Loucy (cell line): ENCODE measurements at regions not wholly inside any gene's neighbourhood (a gene's known extent, or its start where the extent isn't known, plus 50 kb on each side); places are given as distances from the start of the nearest gene placed in this dataset.

Experiments
- H2AFZ ChIP-seq: fragments of 200-600 bp; sonication (generic); 2 replicates; pipeline ENCODE4 v1.6.0; 2016; ENCODE audit warnings: antibody characterized with exemption, mild to moderate bottlenecking, low read length, moderate library complexity
- H3F3A ChIP-seq: fragments of 200-600 bp; 2 replicates; pipeline ENCODE4 v1.6.0; 2016; ENCODE audit warnings: antibody characterized with exemption, low read depth, mild to moderate bottlenecking
- H3K27me3 ChIP-seq: fragments of 200-600 bp; sonication (generic); 2 replicates; pipeline ENCODE4 v1.6.1; 2014; ENCODE audit warnings: low read length, mild to moderate bottlenecking; ENCODE audit not compliant: insufficient read depth, poor library complexity, severe bottlenecking
- H3K36me3 ChIP-seq: fragments of 200-600 bp; sonication (generic); 2 replicates; pipeline ENCODE4 v1.6.1; 2016; ENCODE audit warnings: low read length; ENCODE audit not compliant: insufficient read depth
- H3K4me1 ChIP-seq: fragments of 200-600 bp; sonication (generic); 2 replicates; pipeline ENCODE4 v1.5.1; 2014; ENCODE audit warnings: low read length, mild to moderate bottlenecking; ENCODE audit not compliant: insufficient read depth, poor library complexity, severe bottlenecking
- H3K4me2 ChIP-seq: fragments of 200-600 bp; sonication (generic); 2 replicates; pipeline ENCODE4 v1.6.0; 2014; ENCODE audit warnings: antibody characterized with exemption, low read length, low read depth, mild to moderate bottlenecking; ENCODE audit not compliant: poor library complexity, severe bottlenecking
- H3K4me3 ChIP-seq: fragments of 200-600 bp; sonication (generic); 2 replicates; pipeline ENCODE4 v1.5.1; 2014; ENCODE audit warnings: low read length, mild to moderate bottlenecking, mixed read lengths; ENCODE audit not compliant: poor library complexity, severe bottlenecking
- H3K79me2 ChIP-seq: fragments of 200-600 bp; sonication (generic); 2 replicates; pipeline ENCODE4 v1.6.1; 2014; ENCODE audit warnings: low read length; ENCODE audit not compliant: insufficient read depth
- H3K9ac ChIP-seq: fragments of 200-600 bp; sonication (generic); 2 replicates; pipeline ENCODE4 v1.6.0; 2014; ENCODE audit warnings: mild to moderate bottlenecking, low read depth, low read length, moderate library complexity; ENCODE audit not compliant: poor library complexity, severe bottlenecking
- H3K9me2 ChIP-seq: fragments of 200-600 bp; sonication (generic); replicated peaks from 2 replicates; pipeline ENCODE4 v1.6.1; 2016; ENCODE audit warnings: low read depth, low read length, mixed read lengths
- H3K9me3 ChIP-seq: fragments of 200-600 bp; sonication (generic); 2 replicates; pipeline ENCODE4 v1.6.1; 2014; ENCODE audit warnings: mild to moderate bottlenecking, antibody characterized with exemption, low read length, low read depth; ENCODE audit not compliant: insufficient read depth
- H4K20me1 ChIP-seq: fragments of 200-600 bp; sonication (generic); 2 replicates; pipeline ENCODE4 v1.6.0; 2014; ENCODE audit warnings: antibody characterized with exemption, low read length, mild to moderate bottlenecking; ENCODE audit not compliant: insufficient read depth, poor library complexity, severe bottlenecking
- CTCF ChIP-seq: fragments of 200-600 bp; sonication (generic); conservative IDR thresholded peaks from 2 replicates; pipeline ENCODE4 v1.5.1; 2014; ENCODE audit warnings: mild to moderate bottlenecking, antibody characterized with exemption, low read length
- EZH2phosphoT487 ChIP-seq: fragments of 200-600 bp; IDR thresholded peaks from 2 replicates; pipeline ENCODE4 v1.6.1; 2018; ENCODE audit warnings: antibody characterized with exemption, mild to moderate bottlenecking, moderate library complexity, borderline replicate concordance

GRCh38 chr3:81289676-81290075, 471.8 kb downstream of the GBE1 start:
- H2AFZ ChIP-seq: no peak overlapping the region
- TF ChIP-seq EZH2phosphoT487 (no peak), CTCF (no peak)
- no peaks in the 10 kb centered on the region for H3K27me3 ChIP-seq
- no peak overlapping the region for H3K4me3 ChIP-seq
- H3K4me2 ChIP-seq: no peak overlapping the region
- H4K20me1 ChIP-seq: no peaks in the 10 kb centered on the region
- no peaks in the 10 kb centered on the region for H3F3A ChIP-seq
- no peak overlapping the region for H3K9ac ChIP-seq
- H3K79me2 ChIP-seq: no peaks in the 10 kb centered on the region
- H3K9me3 ChIP-seq: no peaks in the 10 kb centered on the region
- no peaks in the 10 kb centered on the region for H3K9me2 ChIP-seq
- H3K36me3 ChIP-seq: no peaks in the 10 kb centered on the region
- H3K4me1 ChIP-seq: no peaks in the 10 kb centered on the region

- H3K36me3 ChIP-seq: no peaks in the 10 kb centered on the region
- no peak overlapping the region for H3K4me3 ChIP-seq
- no peaks in the 10 kb centered on the region for H3K9me3 ChIP-seq
- H3K4me2 ChIP-seq: no peak overlapping the region
- TF ChIP-seq CTCF (no peak), EZH2phosphoT487 (no peak)
- H3F3A ChIP-seq: no peaks in the 10 kb centered on the region
- H3K4me1 ChIP-seq: no peaks in the 10 kb centered on the region
- no peaks in the 10 kb centered on the region for H4K20me1 ChIP-seq
- no peaks in the 10 kb centered on the region for H3K27me3 ChIP-seq
- no peak overlapping the region for H2AFZ ChIP-seq
- no peaks in the 10 kb centered on the region for H3K9me2 ChIP-seq
- no peaks in the 10 kb centered on the region for H3K79me2 ChIP-seq
- no peak overlapping the region for H3K9ac ChIP-seq
Observed at GRCh38 chr3:81279481-81280379, 481.7 kb downstream of the GBE1 start.

- H3K4me2 ChIP-seq: no peak overlapping the region
- H3K9me3 ChIP-seq: no peaks in the 10 kb centered on the region
- H3F3A ChIP-seq: no peaks in the 10 kb centered on the region
- no peaks in the 10 kb centered on the region for H3K36me3 ChIP-seq
- H3K4me1 ChIP-seq: no peaks in the 10 kb centered on the region
- H3K9me2 ChIP-seq: no peaks in the 10 kb centered on the region
- H4K20me1 ChIP-seq: no peaks in the 10 kb centered on the region
- no peak overlapping the region for H2AFZ ChIP-seq
- H3K4me3 ChIP-seq: no peak overlapping the region
- no peak overlapping the region for H3K9ac ChIP-seq
- H3K79me2 ChIP-seq: no peaks in the 10 kb centered on the region
- TF ChIP-seq EZH2phosphoT487 (no peak), CTCF (no peak)
- H3K27me3 ChIP-seq: no peaks in the 10 kb centered on the region
Observed at GRCh38 chr3:81277853-81278252, 483.6 kb downstream of the GBE1 start.
